Ishikawa (cell line): ENCODE measurements at regions not wholly inside any gene's neighbourhood (a gene's known extent, or its start where the extent isn't known, plus 50 kb on each side); places are given as distances from the start of the nearest gene placed in this dataset.

Experiments
- CEBPB ChIP-seq: IDR thresholded peaks from 2 replicates; pipeline ENCODE4 v1.6.1; 2012
- CREB1 ChIP-seq: IDR thresholded peaks from 2 replicates; pipeline ENCODE4 v1.6.1; 2012; ENCODE audit warnings: low read depth
- EP300 ChIP-seq: IDR thresholded peaks from 2 replicates; pipeline ENCODE4 v1.6.1; 2012; ENCODE audit warnings: borderline replicate concordance
- MAX ChIP-seq: IDR thresholded peaks from 2 replicates; pipeline ENCODE4 v1.6.1; 2012
- NFIC ChIP-seq: IDR thresholded peaks from 2 replicates; pipeline ENCODE4 v1.6.1; 2012
- RAD21 ChIP-seq: IDR thresholded peaks from 2 replicates; pipeline ENCODE4 v1.6.1; 2012; ENCODE audit warnings: low read depth
- REST ChIP-seq: IDR thresholded peaks from 2 replicates; pipeline ENCODE4 v1.6.1; 2012; ENCODE audit warnings: low read depth, mild to moderate bottlenecking
- TAF1 ChIP-seq: IDR thresholded peaks from 2 replicates; pipeline ENCODE4 v1.6.1; 2012; ENCODE audit warnings: low read depth, mild to moderate bottlenecking
- TCF12 ChIP-seq: IDR thresholded peaks from 2 replicates; pipeline ENCODE4 v1.6.1; 2012; ENCODE audit warnings: low read depth
- TEAD4 ChIP-seq: IDR thresholded peaks from 2 replicates; pipeline ENCODE4 v1.6.1; 2012
- USF1 ChIP-seq: IDR thresholded peaks from 2 replicates; pipeline ENCODE4 v1.6.1; 2012
- YY1 ChIP-seq: IDR thresholded peaks from 2 replicates; pipeline ENCODE4 v1.6.1; 2012; ENCODE audit warnings: low read depth
- ZBTB7A ChIP-seq: IDR thresholded peaks from 2 replicates; pipeline ENCODE4 v1.6.1; 2012; ENCODE audit warnings: low read depth

- TF ChIP-seq EP300 (no peak), TAF1 (no peak), REST (no peak), TEAD4 (no peak), ZBTB7A (no peak), RAD21 (no peak), YY1 (no peak), NFIC (no peak), USF1 (no peak), CEBPB (no peak), CREB1 (no peak), MAX (no peak), TCF12 (no peak)
These were observed 158.7 kb upstream of the TUT7 start for GRCh38 chr9:86512929-86513328.
